OCI-LY7 (cell line): ENCODE measurements at regions not wholly inside any gene's neighbourhood (a gene's known extent, or its start where the extent isn't known, plus 50 kb on each side); places are given as distances from the start of the nearest gene placed in this dataset.

Source experiments
- BruUV-seq: library from RNA; stranded (reverse); fragments of 400-500 nt; replicated peaks from 2 replicates; lab custom pipeline; 2021; lab: Mats Ljungman, UMichigan
- CTCF ChIA-PET: fragments of 300-600 bp; sonication (Branson Sonifier 250); formaldehyde crosslinking; loops from one replicate; lab custom pipeline; 2022; ENCODE audit warnings: antibody characterized with exemption; ENCODE audit not compliant: unreplicated experiment; lab: Charles Lee
- POLR2A ChIA-PET: fragments of 300-600 bp; sonication (Branson Sonifier 250); formaldehyde crosslinking; loops from one replicate; lab custom pipeline; 2022; ENCODE audit warnings: antibody characterized with exemption; lab: Charles Lee
- DNase-seq: peaks from one replicate; pipeline ENCODE4 v3.0.0-alpha.2; 2015; ENCODE audit warnings: low spot score
- H2AFZ ChIP-seq: fragments of 200-600 bp; sonication (generic), shearing (Covaris generic); 2 replicates; pipeline ENCODE4 v1.6.1; 2014; ENCODE audit warnings: mild to moderate bottlenecking, antibody characterized with exemption, low read length, moderate library complexity
- H3K27ac ChIP-seq: fragments of 200-600 bp; sonication (generic); 2 replicates; pipeline ENCODE4 v1.5.1; 2014; ENCODE audit warnings: mixed run types, low read depth, mild to moderate bottlenecking, moderate library complexity, low read length, inconsistent platforms; ENCODE audit not compliant: poor library complexity, severe bottlenecking
- H3K36me3 ChIP-seq: fragments of 200-600 bp; sonication (generic); 2 replicates; pipeline ENCODE4 v1.6.1; 2014; ENCODE audit warnings: mild to moderate bottlenecking, antibody characterized with exemption, low read length, moderate library complexity, mixed read lengths; ENCODE audit not compliant: insufficient read depth
- H3K4me1 ChIP-seq: fragments of 200-600 bp; sonication (generic); 2 replicates; pipeline ENCODE4 v1.5.1; 2014; ENCODE audit warnings: mild to moderate bottlenecking, low read length; ENCODE audit not compliant: insufficient read depth, poor library complexity, severe bottlenecking
- H3K4me2 ChIP-seq: fragments of 200-600 bp; sonication (generic); 2 replicates; pipeline ENCODE4 v1.6.1; 2014; ENCODE audit warnings: mild to moderate bottlenecking, low read length
- H3K4me3 ChIP-seq: fragments of 200-600 bp; sonication (generic); 2 replicates; pipeline ENCODE4 v1.5.1; 2014; ENCODE audit warnings: mild to moderate bottlenecking, low read depth, low read length; ENCODE audit not compliant: poor library complexity, severe bottlenecking
- H3K79me2 ChIP-seq: fragments of 200-600 bp; sonication (generic); 2 replicates; pipeline ENCODE4 v1.6.1; 2016; ENCODE audit warnings: low read depth, mild to moderate bottlenecking, low read length, moderate library complexity, mixed read lengths; ENCODE audit not compliant: insufficient read depth
- H3K9me2 ChIP-seq: fragments of 200-600 bp; sonication (generic); 2 replicates; pipeline ENCODE4 v1.6.1; 2016; ENCODE audit warnings: mild to moderate bottlenecking, low read length, mixed read lengths; ENCODE audit not compliant: insufficient read depth
- H3K9me3 ChIP-seq: fragments of 200-600 bp; sonication (generic); 2 replicates; pipeline ENCODE4 v1.6.1; 2014; ENCODE audit warnings: mild to moderate bottlenecking, mixed run types, low read length, mixed read lengths
- H4K20me1 ChIP-seq: fragments of 200-600 bp; sonication (generic); 2 replicates; pipeline ENCODE4 v1.6.1; 2014; ENCODE audit warnings: mild to moderate bottlenecking, antibody characterized with exemption, low read length, moderate library complexity, mixed read lengths; ENCODE audit not compliant: insufficient read depth
- EZH2phosphoT487 ChIP-seq: fragments of 200-600 bp; sonication (generic); IDR thresholded peaks from 2 replicates; pipeline ENCODE4 v1.6.1; 2018; ENCODE audit warnings: low read depth, borderline replicate concordance, mild to moderate bottlenecking, mixed run types, antibody characterized with exemption, low read length, moderate library complexity, mixed read lengths
- intact Hi-C: fragments of 100-400 bp; cut with micrococcal nuclease; formaldehyde crosslinking; loops from one replicate; pipeline ENCODE4 v1.10.0; 2022; ENCODE audit not compliant: unreplicated experiment
- TF ChIP-seq, protein P1 (sequence below): fragments of 200-600 bp; sonication (generic); conservative IDR thresholded peaks from 2 replicates; pipeline ENCODE4 v1.5.1; 2014; ENCODE audit warnings: mild to moderate bottlenecking, antibody characterized with exemption, low read length, moderate library complexity, mixed read lengths

DNA sequence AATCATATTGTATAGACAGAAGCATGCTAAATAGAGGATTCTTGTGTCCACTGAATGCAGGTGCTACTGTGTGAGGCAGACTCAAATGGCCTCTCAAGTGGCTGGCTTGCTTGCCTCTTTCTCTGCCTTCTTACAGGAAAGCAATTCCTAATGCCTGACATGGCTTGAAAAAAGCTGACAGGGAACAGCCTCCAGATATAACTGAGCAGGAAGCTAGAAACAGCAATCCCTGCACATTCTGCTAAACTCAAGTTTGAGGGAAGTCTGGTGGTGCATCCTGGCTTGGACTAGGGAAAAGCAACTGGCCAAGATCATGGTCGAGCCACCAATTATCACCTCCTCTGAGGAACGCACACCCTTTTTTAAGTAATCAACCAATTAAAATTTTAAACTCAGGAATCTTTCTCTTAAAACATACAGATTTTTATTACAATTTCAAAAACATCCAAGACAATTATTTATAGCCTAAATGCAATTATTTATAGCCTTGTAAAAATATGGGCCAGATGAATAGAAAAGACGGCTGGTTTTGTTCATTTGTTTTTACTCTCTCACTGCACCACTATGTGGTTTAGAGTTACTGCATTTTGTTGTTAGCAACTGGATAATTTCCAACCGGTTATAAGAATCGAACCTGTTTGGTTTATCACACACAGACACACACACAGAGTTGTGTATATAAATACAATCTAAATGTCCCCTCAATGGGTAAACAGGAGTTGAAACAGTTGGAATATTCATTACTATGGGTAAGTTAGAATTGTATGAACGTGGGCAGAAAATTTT lies 290.9 kb upstream of the ANKRD55 start:
- no peaks in the 10 kb centered on the region for H3K36me3 ChIP-seq
- H3K27ac ChIP-seq, result no peak overlapping the region
- ChIA-PET POLR2A (no interaction called here), CTCF (interaction anchor here (0.5 kb wide), 1 partner anchor 9 kb away, joined by 3 read pairs; no protein-coding TSS in a partner anchor)
- H4K20me1 ChIP-seq, result no peaks in the 10 kb centered on the region
- DNase-seq, result no peak
- H2AFZ ChIP-seq, result no peak overlapping the region
- H3K4me3 ChIP-seq, result no peak overlapping the region
- no peak overlapping the region for H3K4me2 ChIP-seq
- H3K9me3 ChIP-seq, result no peaks in the 10 kb centered on the region
- H3K9me2 ChIP-seq, result no peaks in the 10 kb centered on the region
- TF ChIP-seq EZH2phosphoT487, result no peak
- TF ChIP-seq, protein P1, sequence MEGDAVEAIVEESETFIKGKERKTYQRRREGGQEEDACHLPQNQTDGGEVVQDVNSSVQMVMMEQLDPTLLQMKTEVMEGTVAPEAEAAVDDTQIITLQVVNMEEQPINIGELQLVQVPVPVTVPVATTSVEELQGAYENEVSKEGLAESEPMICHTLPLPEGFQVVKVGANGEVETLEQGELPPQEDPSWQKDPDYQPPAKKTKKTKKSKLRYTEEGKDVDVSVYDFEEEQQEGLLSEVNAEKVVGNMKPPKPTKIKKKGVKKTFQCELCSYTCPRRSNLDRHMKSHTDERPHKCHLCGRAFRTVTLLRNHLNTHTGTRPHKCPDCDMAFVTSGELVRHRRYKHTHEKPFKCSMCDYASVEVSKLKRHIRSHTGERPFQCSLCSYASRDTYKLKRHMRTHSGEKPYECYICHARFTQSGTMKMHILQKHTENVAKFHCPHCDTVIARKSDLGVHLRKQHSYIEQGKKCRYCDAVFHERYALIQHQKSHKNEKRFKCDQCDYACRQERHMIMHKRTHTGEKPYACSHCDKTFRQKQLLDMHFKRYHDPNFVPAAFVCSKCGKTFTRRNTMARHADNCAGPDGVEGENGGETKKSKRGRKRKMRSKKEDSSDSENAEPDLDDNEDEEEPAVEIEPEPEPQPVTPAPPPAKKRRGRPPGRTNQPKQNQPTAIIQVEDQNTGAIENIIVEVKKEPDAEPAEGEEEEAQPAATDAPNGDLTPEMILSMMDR, result no peak
- no peaks in the 10 kb centered on the region for H3K79me2 ChIP-seq
- no peaks in the 10 kb centered on the region for H3K4me1 ChIP-seq
- no TSS peak for BruUV-seq
- intact Hi-C loops, result no loop called here

DNA sequence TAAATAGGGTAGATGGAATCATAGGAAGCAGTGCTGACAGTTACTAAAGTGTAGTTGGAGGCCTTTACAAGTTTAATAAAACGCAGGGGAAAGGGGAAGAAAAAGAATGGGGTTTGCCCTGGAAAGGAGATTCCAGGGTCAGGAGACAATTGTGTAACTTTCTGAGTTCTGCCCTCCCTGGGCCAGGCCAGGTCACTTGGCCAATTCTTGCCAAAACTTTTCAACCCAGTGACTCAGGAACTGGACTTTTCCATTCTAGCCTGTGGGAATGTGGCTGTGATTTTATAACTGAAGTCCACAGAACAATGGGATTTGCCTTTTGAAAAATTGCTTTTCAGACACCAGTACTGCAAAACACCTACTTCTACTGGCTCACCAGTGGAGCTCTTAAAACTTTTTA lies 289.8 kb upstream of the ANKRD55 start:
- POLR2A ChIA-PET, result no interaction called here

More for the DNA sequence above, 289.8 kb upstream of the ANKRD55 start:
- CTCF ChIA-PET, result interaction anchor here (0.5 kb wide), 1 partner anchor 10 kb away, joined by 3 read pairs; no protein-coding TSS in a partner anchor
- TF ChIP-seq EZH2phosphoT487, result no peak
- TF ChIP-seq, protein P1, result no peak
- no peaks in the 10 kb centered on the region for H3K9me3 ChIP-seq
- H3K9me2 ChIP-seq, result no peaks in the 10 kb centered on the region
- H4K20me1 ChIP-seq, result no peaks in the 10 kb centered on the region
- no peak overlapping the region for H2AFZ ChIP-seq
- intact Hi-C loops, result no loop called here
- H3K4me1 ChIP-seq, result no peaks in the 10 kb centered on the region
- no TSS peak for BruUV-seq
- no peaks in the 10 kb centered on the region for H3K79me2 ChIP-seq
- no peak overlapping the region for H3K27ac ChIP-seq
- no peak overlapping the region for H3K4me2 ChIP-seq
- DNase-seq, result no peak
- no peaks in the 10 kb centered on the region for H3K36me3 ChIP-seq
- H3K4me3 ChIP-seq, result no peak overlapping the region
